Testis (tissue), 2 donors: ENCODE measurements at regions not wholly inside any gene's neighbourhood (a gene's known extent, or its start where the extent isn't known, plus 50 kb on each side); places are given as distances from the start of the nearest gene placed in this dataset.

Source experiments
- CTCF ChIP-seq, 3 experiments: fragments of 450-650 bp in 2 of 3; fragments of 200-600 bp in 1 of 3; sonication (generic) in 1 of 3; IDR thresholded peaks; one replicate each; pipeline ENCODE4 v1.5.1; 2016 to 2019; ENCODE audit warnings: antibody characterized with exemption in 3 of 3, mild to moderate bottlenecking in 2 of 3, moderate library complexity in 1 of 3
- POLR2A ChIP-seq: fragments of 450-650 bp; IDR thresholded peaks from one replicate; pipeline ENCODE4 v1.6.1; 2017; ENCODE audit warnings: antibody characterized with exemption, mild to moderate bottlenecking, moderate library complexity

GRCh38 chr21:35896060-35896459 is 164.3 kb downstream of the SETD4 start:
- TF ChIP-seq POLR2A (no peak), CTCF (IDR thresholded peaks at IDR 0.05) (no peak)
